ENCODE measurements at regions not wholly inside any gene's neighbourhood (a gene's known extent, or its start where the extent isn't known, plus 50 kb on each side); places are given as distances from the start of the nearest gene placed in this dataset.
"Not testable (repeated sequence)": the region's sequence is repeated elsewhere in the genome, so short reads cannot be mapped to it uniquely, and the experiment has no call there.

DNA sequence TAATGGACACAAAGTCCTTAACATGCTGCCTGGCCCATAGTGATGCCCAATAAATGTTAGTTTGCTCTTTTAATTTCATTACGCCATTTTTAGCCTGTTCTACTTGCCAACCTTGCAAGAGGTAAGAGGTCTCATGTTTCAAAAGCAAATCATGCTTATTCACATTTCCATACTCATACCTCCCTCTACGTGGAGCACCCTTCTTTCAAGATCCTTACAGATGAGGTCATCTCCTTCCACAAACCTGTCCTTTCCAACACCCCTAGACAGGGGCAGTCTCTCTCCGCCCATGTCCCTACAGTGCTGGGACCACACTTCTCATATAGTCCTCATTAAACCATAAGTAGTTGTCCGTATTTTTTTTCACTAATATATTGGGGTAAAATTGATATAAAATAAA, 271.3 kb downstream of the FGFR2 start:
- CTCF ChIA-PET, result no interaction called here
- no peak for DNase-seq (ENCODE audit: low read depth, low spot score)
- Histone ChIP-seq H3K27ac (ENCODE audit: low read depth, low read length) (no peak overlapping the region), H3K27me3 (ENCODE audit: control insufficient read depth, insufficient read depth, low read length) (no peaks in the 10 kb centered on the region), H3K9me3 (ENCODE audit: control insufficient read depth, insufficient read depth, low read length) (peaks cover 39% of the 10 kb centered on the region), H3K4me3 (ENCODE audit: low read depth, low read length) (no peak overlapping the region)
- TF ChIP-seq, protein P1, sequence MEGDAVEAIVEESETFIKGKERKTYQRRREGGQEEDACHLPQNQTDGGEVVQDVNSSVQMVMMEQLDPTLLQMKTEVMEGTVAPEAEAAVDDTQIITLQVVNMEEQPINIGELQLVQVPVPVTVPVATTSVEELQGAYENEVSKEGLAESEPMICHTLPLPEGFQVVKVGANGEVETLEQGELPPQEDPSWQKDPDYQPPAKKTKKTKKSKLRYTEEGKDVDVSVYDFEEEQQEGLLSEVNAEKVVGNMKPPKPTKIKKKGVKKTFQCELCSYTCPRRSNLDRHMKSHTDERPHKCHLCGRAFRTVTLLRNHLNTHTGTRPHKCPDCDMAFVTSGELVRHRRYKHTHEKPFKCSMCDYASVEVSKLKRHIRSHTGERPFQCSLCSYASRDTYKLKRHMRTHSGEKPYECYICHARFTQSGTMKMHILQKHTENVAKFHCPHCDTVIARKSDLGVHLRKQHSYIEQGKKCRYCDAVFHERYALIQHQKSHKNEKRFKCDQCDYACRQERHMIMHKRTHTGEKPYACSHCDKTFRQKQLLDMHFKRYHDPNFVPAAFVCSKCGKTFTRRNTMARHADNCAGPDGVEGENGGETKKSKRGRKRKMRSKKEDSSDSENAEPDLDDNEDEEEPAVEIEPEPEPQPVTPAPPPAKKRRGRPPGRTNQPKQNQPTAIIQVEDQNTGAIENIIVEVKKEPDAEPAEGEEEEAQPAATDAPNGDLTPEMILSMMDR (IDR thresholded peaks at IDR 0.05; ENCODE audit: low read depth, low read length), result no peak
- POLR2A ChIA-PET, result no interaction called here

DNA sequence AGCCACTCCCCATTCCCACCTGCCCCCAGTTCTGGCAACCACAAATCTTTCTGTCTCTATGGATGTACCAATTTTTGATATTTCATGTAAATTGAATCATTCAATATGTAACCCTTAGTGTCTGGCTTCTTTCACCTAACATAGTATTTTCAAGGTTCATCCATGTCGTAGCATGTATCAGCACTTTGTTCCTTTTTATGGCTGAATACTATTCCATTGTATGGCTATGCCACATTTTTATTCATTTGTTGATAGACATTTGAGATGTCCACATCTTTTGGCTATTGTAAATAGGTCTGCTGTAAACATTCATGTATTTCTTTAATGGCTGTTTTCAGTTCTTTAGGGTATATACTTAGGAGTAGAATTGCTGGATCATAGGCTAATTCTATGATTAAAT, 270.5 kb downstream of the FGFR2 start:
- no peaks in the 10 kb centered on the region for H3K27me3 ChIP-seq (ENCODE audit: control insufficient read depth, insufficient read depth, low read length)
- DNase-seq (ENCODE audit: low read depth, low spot score), result no peak
- TF ChIP-seq, protein P1 (IDR thresholded peaks at IDR 0.05; ENCODE audit: low read depth, low read length), result no peak
- H3K4me3 ChIP-seq (ENCODE audit: low read depth, low read length), result no peak overlapping the region
- H3K9me3 ChIP-seq (ENCODE audit: control insufficient read depth, insufficient read depth, low read length), result peaks cover 40% of the 10 kb centered on the region
- no peak overlapping the region for H3K27ac ChIP-seq (ENCODE audit: low read depth, low read length)
- ChIA-PET CTCF (no interaction called here), POLR2A (no interaction called here)

- DNase-seq (ENCODE audit: low read depth, low spot score); H3K4me3 ChIP-seq (ENCODE audit: low read depth, low read length); POLR2A ChIA-PET; H3K27me3 ChIP-seq (ENCODE audit: control insufficient read depth, insufficient read depth, low read length); H3K27ac ChIP-seq (ENCODE audit: low read depth, low read length); CTCF ChIA-PET: not testable (repeated sequence)
- peaks cover 37% of the 10 kb centered on the region for H3K9me3 ChIP-seq (ENCODE audit: control insufficient read depth, insufficient read depth, low read length)
These were observed 268.6 kb downstream of the FGFR2 start for GRCh38 chr10:121329631-121330030.

GRCh38 chr10:121330563-121330962, 267.7 kb downstream of the FGFR2 start:
- no peak for DNase-seq (ENCODE audit: low read depth, low spot score)
- Histone ChIP-seq H3K27ac (ENCODE audit: low read depth, low read length) (no peak overlapping the region), H3K4me3 (ENCODE audit: low read depth, low read length) (no peak overlapping the region), H3K9me3 (ENCODE audit: control insufficient read depth, insufficient read depth, low read length) (peaks cover 38% of the 10 kb centered on the region), H3K27me3 (ENCODE audit: control insufficient read depth, insufficient read depth, low read length) (no peaks in the 10 kb centered on the region)
- TF ChIP-seq, protein P1 (IDR thresholded peaks at IDR 0.05; ENCODE audit: low read depth, low read length), result no peak
- CTCF ChIA-PET, result no interaction called here
- POLR2A ChIA-PET, result no interaction called here

DNA sequence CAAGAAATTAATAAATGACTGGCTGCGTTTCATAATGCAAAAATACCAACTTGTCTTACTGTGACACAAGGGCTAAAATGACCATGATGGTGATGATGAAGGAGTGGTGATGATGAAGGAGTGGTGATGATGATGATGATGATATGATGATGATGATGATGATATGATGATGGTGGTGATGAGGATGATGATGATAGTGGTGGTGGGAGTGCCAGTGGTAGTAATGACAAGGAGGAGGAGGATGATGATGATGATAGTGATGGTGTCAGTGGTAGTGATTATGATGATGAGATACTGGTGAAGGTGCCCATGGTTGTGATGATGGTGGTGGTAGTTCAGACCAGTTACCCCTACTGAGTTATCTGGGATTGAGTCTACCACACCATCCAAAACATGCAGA, 265.9 kb downstream of the FGFR2 start:
- no peaks in the 10 kb centered on the region for H3K27me3 ChIP-seq (ENCODE audit: control insufficient read depth, insufficient read depth, low read length)
- H3K27ac ChIP-seq (ENCODE audit: low read depth, low read length), result no peak overlapping the region
- H3K4me3 ChIP-seq (ENCODE audit: low read depth, low read length), result no peak overlapping the region
- TF ChIP-seq, protein P1 (IDR thresholded peaks at IDR 0.05; ENCODE audit: low read depth, low read length), result no peak
- peaks cover 34% of the 10 kb centered on the region for H3K9me3 ChIP-seq (ENCODE audit: control insufficient read depth, insufficient read depth, low read length)
- CTCF ChIA-PET, result no interaction called here
- POLR2A ChIA-PET, result no interaction called here
- DNase-seq (ENCODE audit: low read depth, low spot score), result no peak
